ENCODE measurements at regions not wholly inside any gene's neighbourhood (a gene's known extent, or its start where the extent isn't known, plus 50 kb on each side); places are given as distances from the start of the nearest gene placed in this dataset.

GRCh38 chr10:108801775-108802517, 1121.4 kb downstream of the XPNPEP1 start:
- TF ChIP-seq, protein P1, sequence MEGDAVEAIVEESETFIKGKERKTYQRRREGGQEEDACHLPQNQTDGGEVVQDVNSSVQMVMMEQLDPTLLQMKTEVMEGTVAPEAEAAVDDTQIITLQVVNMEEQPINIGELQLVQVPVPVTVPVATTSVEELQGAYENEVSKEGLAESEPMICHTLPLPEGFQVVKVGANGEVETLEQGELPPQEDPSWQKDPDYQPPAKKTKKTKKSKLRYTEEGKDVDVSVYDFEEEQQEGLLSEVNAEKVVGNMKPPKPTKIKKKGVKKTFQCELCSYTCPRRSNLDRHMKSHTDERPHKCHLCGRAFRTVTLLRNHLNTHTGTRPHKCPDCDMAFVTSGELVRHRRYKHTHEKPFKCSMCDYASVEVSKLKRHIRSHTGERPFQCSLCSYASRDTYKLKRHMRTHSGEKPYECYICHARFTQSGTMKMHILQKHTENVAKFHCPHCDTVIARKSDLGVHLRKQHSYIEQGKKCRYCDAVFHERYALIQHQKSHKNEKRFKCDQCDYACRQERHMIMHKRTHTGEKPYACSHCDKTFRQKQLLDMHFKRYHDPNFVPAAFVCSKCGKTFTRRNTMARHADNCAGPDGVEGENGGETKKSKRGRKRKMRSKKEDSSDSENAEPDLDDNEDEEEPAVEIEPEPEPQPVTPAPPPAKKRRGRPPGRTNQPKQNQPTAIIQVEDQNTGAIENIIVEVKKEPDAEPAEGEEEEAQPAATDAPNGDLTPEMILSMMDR (IDR thresholded peaks at IDR 0.05) = no peak
- no peak for TF ChIP-seq POLR2AphosphoS5 (IDR thresholded peaks at IDR 0.05)
- TF ChIP-seq POLR2A (IDR thresholded peaks at IDR 0.05; ENCODE audit: low read depth) = no peak
- TF ChIP-seq EP300 (IDR thresholded peaks at IDR 0.05) = no peak
